Osteoblast (primary cell): ENCODE measurements at regions not wholly inside any gene's neighbourhood (a gene's known extent, or its start where the extent isn't known, plus 50 kb on each side); places are given as distances from the start of the nearest gene placed in this dataset.

Source experiments
- DNase-seq: peaks from one replicate; pipeline ENCODE4 v3.0.0; 2011; ENCODE audit warnings: low spot score, mixed read lengths; ENCODE audit not compliant: insufficient read length; ENCODE audit errors: missing footprints
- H2AFZ ChIP-seq: 2 replicates; pipeline ENCODE4 v1.6.0; 2011; ENCODE audit warnings: mild to moderate bottlenecking, low read length
- H3K27ac ChIP-seq: 2 replicates; pipeline ENCODE4 v1.5.1; 2011; ENCODE audit warnings: mild to moderate bottlenecking, low read depth, low read length, moderate library complexity
- H3K27me3 ChIP-seq: 2 replicates; pipeline ENCODE4 v1.6.0; 2012; ENCODE audit warnings: mild to moderate bottlenecking, control low read depth, inconsistent platforms, low read length, moderate library complexity; ENCODE audit not compliant: insufficient read depth
- H3K36me3 ChIP-seq: 2 replicates; pipeline ENCODE4 v1.5.1; 2011; ENCODE audit warnings: mild to moderate bottlenecking, low read length, control low read depth, moderate library complexity; ENCODE audit not compliant: insufficient read depth
- H3K4me1 ChIP-seq: 2 replicates; pipeline ENCODE4 v1.5.1; 2011; ENCODE audit warnings: mild to moderate bottlenecking, low read length, control low read depth, moderate library complexity; ENCODE audit not compliant: insufficient read depth
- H3K4me2 ChIP-seq: 2 replicates; pipeline ENCODE4 v1.6.0; 2011; ENCODE audit warnings: mild to moderate bottlenecking, low read length; ENCODE audit not compliant: insufficient read depth
- H3K4me3 ChIP-seq: fragments of 200-600 bp; sonication (generic); 3 replicates; pipeline ENCODE4 v1.5.1; 2012; ENCODE audit warnings: mild to moderate bottlenecking, low read length, inconsistent platforms; ENCODE audit not compliant: insufficient read depth
- H3K79me2 ChIP-seq: 2 replicates; pipeline ENCODE4 v1.6.0; 2012; ENCODE audit warnings: mild to moderate bottlenecking, low read length, control low read depth, inconsistent platforms; ENCODE audit not compliant: insufficient read depth
- H3K9me3 ChIP-seq: 2 replicates; pipeline ENCODE4 v1.5.1; 2011; ENCODE audit warnings: low read depth, low read length, control low read depth
- H4K20me1 ChIP-seq: 2 replicates; pipeline ENCODE4 v1.6.0; 2012; ENCODE audit warnings: mild to moderate bottlenecking, low read length, control low read depth; ENCODE audit not compliant: insufficient read depth
- TF ChIP-seq, protein P1 (sequence below): IDR thresholded peaks from 2 replicates; pipeline ENCODE4 v1.5.1; 2011; ENCODE audit warnings: mild to moderate bottlenecking, low read depth, low read length, moderate library complexity; ENCODE audit errors: extremely low read depth

DNA sequence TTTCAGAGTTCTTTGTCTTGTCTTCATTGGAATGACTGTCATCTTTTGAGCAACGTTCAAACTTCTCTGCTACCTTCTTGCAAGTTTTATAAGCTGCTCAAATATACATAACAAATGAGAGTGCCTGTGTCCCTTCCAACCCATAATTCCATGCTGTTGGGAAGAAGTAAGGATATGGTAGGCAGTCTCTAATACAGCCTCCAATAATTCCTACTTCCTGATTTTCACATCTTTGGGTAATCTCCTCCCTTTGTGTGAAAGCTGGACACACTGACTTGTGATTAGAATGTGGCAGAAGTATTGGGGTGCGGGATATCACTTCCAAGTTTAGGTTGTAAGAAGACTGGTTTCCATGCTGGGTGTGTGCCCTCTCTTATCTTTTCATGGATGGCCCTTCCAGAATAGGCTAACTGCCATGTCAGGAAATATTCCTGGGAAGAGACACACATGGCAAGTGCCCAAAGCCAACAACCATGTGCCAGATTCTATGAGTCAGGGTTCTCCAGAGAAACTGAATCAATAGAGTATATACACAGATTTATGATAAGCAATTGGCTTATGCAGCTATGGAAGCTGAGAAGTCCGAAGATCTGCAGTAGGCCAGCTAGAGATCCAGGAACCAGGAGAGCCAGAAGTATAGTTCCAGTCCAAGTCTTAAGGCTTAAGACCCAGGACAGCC is 531.3 kb downstream of the NTRK2 start:
- Histone ChIP-seq H3K4me2 (peak overlapping the region; percentile 4), H3K27me3 (no peaks in the 10 kb centered on the region), H3K27ac (peak overlapping the region; percentile 36), H3K9me3 (no peaks in the 10 kb centered on the region), H3K36me3 (no peaks in the 10 kb centered on the region), H2AFZ (no peak overlapping the region), H4K20me1 (no peaks in the 10 kb centered on the region), H3K4me1 (peaks cover 20% of the 10 kb centered on the region), H3K4me3 (no peak overlapping the region), H3K79me2 (no peaks in the 10 kb centered on the region)
- peak; percentile 76 for DNase-seq
- TF ChIP-seq, protein P1, sequence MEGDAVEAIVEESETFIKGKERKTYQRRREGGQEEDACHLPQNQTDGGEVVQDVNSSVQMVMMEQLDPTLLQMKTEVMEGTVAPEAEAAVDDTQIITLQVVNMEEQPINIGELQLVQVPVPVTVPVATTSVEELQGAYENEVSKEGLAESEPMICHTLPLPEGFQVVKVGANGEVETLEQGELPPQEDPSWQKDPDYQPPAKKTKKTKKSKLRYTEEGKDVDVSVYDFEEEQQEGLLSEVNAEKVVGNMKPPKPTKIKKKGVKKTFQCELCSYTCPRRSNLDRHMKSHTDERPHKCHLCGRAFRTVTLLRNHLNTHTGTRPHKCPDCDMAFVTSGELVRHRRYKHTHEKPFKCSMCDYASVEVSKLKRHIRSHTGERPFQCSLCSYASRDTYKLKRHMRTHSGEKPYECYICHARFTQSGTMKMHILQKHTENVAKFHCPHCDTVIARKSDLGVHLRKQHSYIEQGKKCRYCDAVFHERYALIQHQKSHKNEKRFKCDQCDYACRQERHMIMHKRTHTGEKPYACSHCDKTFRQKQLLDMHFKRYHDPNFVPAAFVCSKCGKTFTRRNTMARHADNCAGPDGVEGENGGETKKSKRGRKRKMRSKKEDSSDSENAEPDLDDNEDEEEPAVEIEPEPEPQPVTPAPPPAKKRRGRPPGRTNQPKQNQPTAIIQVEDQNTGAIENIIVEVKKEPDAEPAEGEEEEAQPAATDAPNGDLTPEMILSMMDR = no peak

DNA sequence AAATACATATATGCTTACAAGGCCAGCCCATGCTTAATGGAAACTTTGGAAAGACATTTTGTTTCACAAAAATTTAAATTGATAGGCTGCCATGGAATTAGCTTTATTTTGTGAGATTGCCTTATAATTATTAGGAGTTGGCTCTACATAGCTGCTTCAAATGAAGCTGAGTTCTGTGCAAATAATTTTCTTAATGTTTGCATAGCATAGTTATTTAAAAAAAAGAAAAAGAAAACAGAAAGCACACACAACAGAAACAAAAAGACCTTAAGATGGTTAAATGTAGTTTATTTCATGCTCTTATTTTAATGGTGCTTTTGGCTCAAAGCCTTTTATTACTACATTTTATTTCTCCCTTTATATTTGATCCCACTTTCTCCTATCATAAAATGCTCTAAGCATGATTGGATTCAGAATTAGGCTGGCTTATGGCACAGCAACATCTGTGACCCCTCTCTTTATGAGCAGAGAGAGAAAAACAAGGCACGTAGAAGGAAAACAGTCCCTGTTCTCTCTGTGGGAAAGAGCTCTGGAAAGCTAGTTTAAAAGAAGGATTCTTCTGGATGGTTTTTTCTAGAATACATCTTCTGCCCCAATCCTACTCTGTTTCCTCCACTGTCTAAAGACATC is 530.5 kb downstream of the NTRK2 start:
- TF ChIP-seq, protein P1 = no peak
- H3K27me3 ChIP-seq = no peaks in the 10 kb centered on the region

DNA sequence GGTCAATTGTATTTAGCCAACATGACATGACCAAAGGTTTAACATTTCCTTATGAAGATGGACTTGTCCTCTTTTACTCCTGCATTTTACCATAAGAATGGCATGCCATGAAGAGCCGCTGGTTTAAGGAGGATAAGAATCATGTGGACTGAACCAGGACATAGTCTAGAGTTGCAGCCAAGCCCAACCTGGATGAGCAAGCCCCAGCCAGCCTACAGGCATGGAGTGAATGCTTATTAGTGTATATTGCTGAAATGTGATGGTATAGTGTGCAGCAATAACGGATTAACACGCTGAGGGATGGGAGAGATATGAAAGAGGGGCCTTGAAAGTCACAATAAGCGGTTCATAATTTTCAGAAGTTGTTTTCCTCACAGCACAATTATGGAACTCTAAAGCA is 523.2 kb downstream of the NTRK2 start:
- no peaks in the 10 kb centered on the region for H3K9me3 ChIP-seq
- no peak overlapping the region for H3K4me2 ChIP-seq
- no peaks in the 10 kb centered on the region for H3K27me3 ChIP-seq
- no peaks in the 10 kb centered on the region for H3K79me2 ChIP-seq
- no peak for DNase-seq
- H3K27ac ChIP-seq = no peak overlapping the region
- no peaks in the 10 kb centered on the region for H4K20me1 ChIP-seq
- H3K4me1 ChIP-seq = no peaks in the 10 kb centered on the region
- H2AFZ ChIP-seq = no peak overlapping the region
- TF ChIP-seq, protein P1 = no peak
- H3K36me3 ChIP-seq = no peaks in the 10 kb centered on the region
- H3K4me3 ChIP-seq = no peak overlapping the region

More for the DNA sequence above, 530.5 kb downstream of the NTRK2 start:
- Histone ChIP-seq H3K4me2 (no peak overlapping the region), H2AFZ (no peak overlapping the region), H3K4me1 (peaks cover 20% of the 10 kb centered on the region), H3K79me2 (no peaks in the 10 kb centered on the region), H3K36me3 (no peaks in the 10 kb centered on the region), H3K4me3 (no peak overlapping the region), H3K27ac (no peak overlapping the region), H4K20me1 (no peaks in the 10 kb centered on the region), H3K9me3 (no peaks in the 10 kb centered on the region)
- DNase-seq = no peak

DNA sequence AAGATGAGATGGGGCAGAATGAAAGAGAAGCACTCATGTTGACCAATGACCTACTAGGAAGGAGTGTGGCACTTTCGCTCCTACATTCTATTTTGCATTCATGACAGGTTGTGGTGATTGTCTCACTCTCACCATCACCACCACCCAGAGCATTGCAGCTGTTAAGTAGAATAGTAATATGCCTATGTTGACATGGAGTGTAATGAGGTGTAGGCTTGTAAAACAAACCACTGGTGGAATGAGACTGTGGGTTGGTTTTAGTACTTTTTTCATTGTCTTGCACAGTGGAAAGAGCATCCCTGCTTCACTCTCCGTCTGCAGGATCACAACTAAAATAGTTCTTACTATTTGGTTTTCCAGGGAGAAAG is 516.7 kb downstream of the NTRK2 start:
- no peak overlapping the region for H3K4me2 ChIP-seq
- H3K27me3 ChIP-seq = no peaks in the 10 kb centered on the region
- no peaks in the 10 kb centered on the region for H3K36me3 ChIP-seq
- TF ChIP-seq, protein P1 = no peak
- H3K27ac ChIP-seq = no peak overlapping the region
- no peak overlapping the region for H3K4me3 ChIP-seq
- no peaks in the 10 kb centered on the region for H3K4me1 ChIP-seq
- no peaks in the 10 kb centered on the region for H3K79me2 ChIP-seq
- H2AFZ ChIP-seq = no peak overlapping the region
- no peaks in the 10 kb centered on the region for H4K20me1 ChIP-seq
- DNase-seq = no peak
- H3K9me3 ChIP-seq = no peaks in the 10 kb centered on the region
